ENCODE measurements at regions not wholly inside any gene's neighbourhood (a gene's known extent, or its start where the extent isn't known, plus 50 kb on each side); places are given as distances from the start of the nearest gene placed in this dataset.

DNA sequence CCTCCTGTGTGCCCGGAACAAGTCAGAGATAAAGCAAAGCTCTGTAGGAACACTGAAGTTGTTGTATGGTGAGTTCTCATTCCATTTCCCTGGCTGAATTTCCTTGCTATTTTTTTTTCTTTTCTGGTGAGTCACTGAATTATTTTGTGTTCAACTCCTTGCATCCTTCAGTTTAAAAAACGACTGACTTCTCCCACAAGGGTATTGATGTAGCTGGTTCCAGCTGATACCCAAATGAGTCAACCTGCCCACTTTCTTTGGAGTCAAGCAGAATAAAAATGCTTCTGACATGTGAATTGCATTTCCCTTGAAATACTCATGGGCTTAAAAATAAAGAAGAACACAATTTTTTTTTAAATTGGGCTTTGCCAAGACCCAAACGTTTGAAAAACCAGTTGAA, 85.5 kb downstream of the SHOX start:
- Mint-ChIP-seq H3K27ac (no peak overlapping the region), H3K4me1 (ENCODE audit: unreplicated experiment) (no peaks in the 10 kb centered on the region), H3K27me3 (peaks cover 9% of the 10 kb centered on the region), H3K36me3 (no peaks in the 10 kb centered on the region), H3K4me3 (no peak overlapping the region), H3K9me3 (no peaks in the 10 kb centered on the region)
- no peak for DNase-seq (ENCODE audit: extremely low spot score, unreplicated experiment)
- TF ChIP-seq, protein P1, sequence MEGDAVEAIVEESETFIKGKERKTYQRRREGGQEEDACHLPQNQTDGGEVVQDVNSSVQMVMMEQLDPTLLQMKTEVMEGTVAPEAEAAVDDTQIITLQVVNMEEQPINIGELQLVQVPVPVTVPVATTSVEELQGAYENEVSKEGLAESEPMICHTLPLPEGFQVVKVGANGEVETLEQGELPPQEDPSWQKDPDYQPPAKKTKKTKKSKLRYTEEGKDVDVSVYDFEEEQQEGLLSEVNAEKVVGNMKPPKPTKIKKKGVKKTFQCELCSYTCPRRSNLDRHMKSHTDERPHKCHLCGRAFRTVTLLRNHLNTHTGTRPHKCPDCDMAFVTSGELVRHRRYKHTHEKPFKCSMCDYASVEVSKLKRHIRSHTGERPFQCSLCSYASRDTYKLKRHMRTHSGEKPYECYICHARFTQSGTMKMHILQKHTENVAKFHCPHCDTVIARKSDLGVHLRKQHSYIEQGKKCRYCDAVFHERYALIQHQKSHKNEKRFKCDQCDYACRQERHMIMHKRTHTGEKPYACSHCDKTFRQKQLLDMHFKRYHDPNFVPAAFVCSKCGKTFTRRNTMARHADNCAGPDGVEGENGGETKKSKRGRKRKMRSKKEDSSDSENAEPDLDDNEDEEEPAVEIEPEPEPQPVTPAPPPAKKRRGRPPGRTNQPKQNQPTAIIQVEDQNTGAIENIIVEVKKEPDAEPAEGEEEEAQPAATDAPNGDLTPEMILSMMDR (conservative IDR thresholded peaks at IDR 0.05): no peak

DNA sequence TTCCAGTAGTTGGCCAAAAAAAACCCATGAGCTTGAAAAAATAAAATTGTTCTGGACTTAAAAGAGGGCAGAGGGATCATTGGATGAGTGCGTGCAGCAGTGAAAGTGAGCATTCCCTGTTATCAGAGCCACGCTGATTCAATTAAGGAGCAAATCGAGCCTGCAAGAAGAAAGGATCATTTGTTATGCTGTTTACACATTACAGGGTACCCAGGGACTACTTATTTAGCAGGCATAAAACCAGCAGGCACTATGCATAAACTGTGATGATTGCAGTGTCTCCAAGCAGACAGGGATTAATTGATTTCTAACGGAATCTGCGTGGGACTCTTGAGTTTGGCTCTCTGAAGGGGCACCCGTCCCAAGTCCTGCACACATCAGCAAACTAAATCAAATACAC, 83.5 kb downstream of the SHOX start:
- DNase-seq (ENCODE audit: extremely low spot score, unreplicated experiment): no peak
- Mint-ChIP-seq H3K9me3 (no peaks in the 10 kb centered on the region), H3K36me3 (no peaks in the 10 kb centered on the region), H3K4me1 (ENCODE audit: unreplicated experiment) (no peaks in the 10 kb centered on the region), H3K27ac (no peak overlapping the region), H3K4me3 (no peak overlapping the region), H3K27me3 (peaks cover 11% of the 10 kb centered on the region)
- TF ChIP-seq, protein P1 (conservative IDR thresholded peaks at IDR 0.05): no peak

All from type B pancreatic cell (in vitro differentiated cells).